WERI-Rb-1 (cell line): ENCODE measurements at regions not wholly inside any gene's neighbourhood (a gene's known extent, or its start where the extent isn't known, plus 50 kb on each side); places are given as distances from the start of the nearest gene placed in this dataset.
"Not testable (repeated sequence)": the region's sequence is repeated elsewhere in the genome, so short reads cannot be mapped to it uniquely, and the experiment has no call there.

Experiments
- DNase-seq: peaks from one replicate; pipeline ENCODE4 v3.0.0-alpha.2; 2020
- H3K27ac ChIP-seq: fragments of 250-450 bp; sonication (Bioruptor Pico); 2 replicates; pipeline ENCODE4 v1.5.1; 2020; ENCODE audit warnings: mild to moderate bottlenecking, moderate library complexity
- H3K27me3 ChIP-seq: fragments of 250-450 bp; sonication (Bioruptor Pico); 2 replicates; pipeline ENCODE4 v1.5.1; 2021; ENCODE audit warnings: mild to moderate bottlenecking, low read depth, moderate library complexity; ENCODE audit not compliant: insufficient read depth, severe bottlenecking
- H3K36me3 ChIP-seq: fragments of 250-450 bp; sonication (Bioruptor Pico); 2 replicates; pipeline ENCODE4 v1.5.1; 2020; ENCODE audit warnings: mild to moderate bottlenecking, moderate library complexity
- H3K4me3 ChIP-seq: 2 replicates; pipeline ENCODE4 v1.5.1; 2011; ENCODE audit warnings: low read depth, mild to moderate bottlenecking, control low read depth, low read length
- H3K9me3 ChIP-seq: fragments of 250-450 bp; sonication (Bioruptor Pico); 2 replicates; pipeline ENCODE4 v1.5.1; 2021; ENCODE audit warnings: mild to moderate bottlenecking, moderate library complexity; ENCODE audit not compliant: severe bottlenecking
- TF ChIP-seq, protein P1 (sequence below): IDR thresholded peaks from 2 replicates; pipeline ENCODE4 v1.5.1; 2011; ENCODE audit warnings: low read depth, mild to moderate bottlenecking, control low read depth, inconsistent platforms, low read length

DNA sequence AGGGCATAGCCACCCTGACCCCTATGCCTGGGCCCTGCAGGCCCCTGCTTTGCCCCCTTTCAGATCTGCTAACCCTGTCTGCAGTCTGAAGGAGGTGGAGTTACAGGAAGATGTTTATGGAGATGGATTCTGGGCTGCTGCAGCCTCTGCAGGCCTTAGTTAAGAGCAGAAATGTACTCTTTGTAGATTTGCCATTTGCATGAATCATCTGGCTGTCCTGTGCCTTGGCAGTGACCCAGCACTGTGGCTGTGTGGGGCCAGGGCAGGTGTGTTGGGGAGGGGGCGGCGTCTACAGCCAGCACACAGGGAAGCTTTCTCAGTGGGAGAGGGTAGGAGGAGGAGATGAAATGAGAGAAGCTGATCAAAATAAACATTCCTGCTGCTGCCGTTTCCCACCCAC lies 867.3 kb downstream of the PLA2G4A start:
- Histone ChIP-seq H3K27ac (no peak overlapping the region), H3K27me3 (no peaks in the 10 kb centered on the region), H3K4me3 (no peak overlapping the region), H3K9me3 (no peaks in the 10 kb centered on the region), H3K36me3 (no peaks in the 10 kb centered on the region)
- DNase-seq: no peak
- TF ChIP-seq, protein P1, sequence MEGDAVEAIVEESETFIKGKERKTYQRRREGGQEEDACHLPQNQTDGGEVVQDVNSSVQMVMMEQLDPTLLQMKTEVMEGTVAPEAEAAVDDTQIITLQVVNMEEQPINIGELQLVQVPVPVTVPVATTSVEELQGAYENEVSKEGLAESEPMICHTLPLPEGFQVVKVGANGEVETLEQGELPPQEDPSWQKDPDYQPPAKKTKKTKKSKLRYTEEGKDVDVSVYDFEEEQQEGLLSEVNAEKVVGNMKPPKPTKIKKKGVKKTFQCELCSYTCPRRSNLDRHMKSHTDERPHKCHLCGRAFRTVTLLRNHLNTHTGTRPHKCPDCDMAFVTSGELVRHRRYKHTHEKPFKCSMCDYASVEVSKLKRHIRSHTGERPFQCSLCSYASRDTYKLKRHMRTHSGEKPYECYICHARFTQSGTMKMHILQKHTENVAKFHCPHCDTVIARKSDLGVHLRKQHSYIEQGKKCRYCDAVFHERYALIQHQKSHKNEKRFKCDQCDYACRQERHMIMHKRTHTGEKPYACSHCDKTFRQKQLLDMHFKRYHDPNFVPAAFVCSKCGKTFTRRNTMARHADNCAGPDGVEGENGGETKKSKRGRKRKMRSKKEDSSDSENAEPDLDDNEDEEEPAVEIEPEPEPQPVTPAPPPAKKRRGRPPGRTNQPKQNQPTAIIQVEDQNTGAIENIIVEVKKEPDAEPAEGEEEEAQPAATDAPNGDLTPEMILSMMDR: no peak

DNA sequence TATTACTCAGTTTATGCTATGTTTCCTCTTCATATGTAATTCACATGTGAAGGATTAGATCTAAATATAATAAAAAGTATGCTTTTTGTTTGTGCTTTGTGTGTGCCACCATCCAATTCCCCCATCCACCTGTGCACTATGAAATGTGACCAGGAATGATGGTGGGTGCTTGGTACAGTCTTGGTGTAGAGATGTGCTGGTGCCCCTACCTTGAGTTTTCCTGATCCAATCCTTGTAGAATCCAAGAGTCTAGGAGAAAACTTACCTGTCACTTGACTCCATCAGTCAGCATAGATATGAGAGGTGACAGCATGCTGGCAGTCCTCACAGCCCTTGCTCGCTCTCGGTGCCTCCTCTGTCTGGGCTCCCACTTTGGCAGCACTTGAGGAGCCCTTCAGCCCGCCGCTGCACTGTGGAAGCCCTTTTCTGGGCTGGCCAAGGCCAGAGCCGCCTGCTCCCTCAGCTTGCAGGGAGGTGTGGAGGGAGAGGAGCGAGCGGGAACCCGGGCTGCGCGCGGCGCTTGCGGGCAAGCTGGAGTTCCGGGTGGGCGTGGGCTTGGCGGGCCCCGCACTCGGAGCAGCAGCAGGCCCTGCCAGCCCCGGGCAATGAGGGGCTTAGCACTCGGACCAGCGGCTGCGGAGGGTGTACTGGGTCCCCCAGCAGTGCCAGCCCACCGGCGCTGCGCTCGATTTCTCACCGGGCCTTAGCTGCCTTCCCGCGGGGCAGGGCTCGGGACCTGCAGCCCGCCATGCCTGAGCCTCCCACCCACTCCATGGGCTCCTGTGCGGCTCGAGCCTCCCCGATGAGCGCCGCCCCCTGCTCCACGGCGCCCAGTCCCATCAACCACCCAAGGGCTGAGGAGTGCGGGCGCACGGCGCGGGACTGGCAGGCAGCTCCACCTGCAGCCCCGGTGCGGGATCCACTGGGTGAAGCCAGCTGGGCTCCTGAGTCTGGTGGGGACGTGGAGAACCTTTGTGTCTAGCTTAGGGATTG lies 874.7 kb downstream of the PLA2G4A start:
- DNase-seq, H3K9me3 ChIP-seq, H3K27ac ChIP-seq, H3K36me3 ChIP-seq, H3K27me3 ChIP-seq, H3K4me3 ChIP-seq: not testable (repeated sequence)

DNA sequence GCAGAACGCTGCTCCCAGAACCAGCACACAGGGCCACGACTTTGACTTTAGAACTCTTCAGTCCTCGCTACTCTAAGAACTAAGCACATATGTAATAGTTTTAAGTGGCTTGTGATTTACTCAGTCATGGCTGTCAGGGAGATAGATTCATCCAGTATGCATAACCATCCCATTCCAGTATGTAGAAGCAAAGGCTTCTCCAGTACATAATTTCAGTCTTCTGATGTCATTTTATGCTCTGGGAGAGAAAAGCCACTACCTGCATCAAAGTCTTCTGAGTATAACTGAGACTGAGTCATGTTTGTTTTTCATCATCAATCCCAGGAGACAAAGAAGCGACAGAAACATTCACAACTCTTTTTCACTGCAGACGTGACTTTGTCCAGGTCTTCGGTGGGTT lies 885.7 kb downstream of the PLA2G4A start:
- DNase-seq: no peak
- no peak overlapping the region for H3K4me3 ChIP-seq
- H3K36me3 ChIP-seq: no peaks in the 10 kb centered on the region
- H3K9me3 ChIP-seq: no peaks in the 10 kb centered on the region
- H3K27ac ChIP-seq: no peak overlapping the region
- TF ChIP-seq, protein P1: no peak
- no peaks in the 10 kb centered on the region for H3K27me3 ChIP-seq

DNA sequence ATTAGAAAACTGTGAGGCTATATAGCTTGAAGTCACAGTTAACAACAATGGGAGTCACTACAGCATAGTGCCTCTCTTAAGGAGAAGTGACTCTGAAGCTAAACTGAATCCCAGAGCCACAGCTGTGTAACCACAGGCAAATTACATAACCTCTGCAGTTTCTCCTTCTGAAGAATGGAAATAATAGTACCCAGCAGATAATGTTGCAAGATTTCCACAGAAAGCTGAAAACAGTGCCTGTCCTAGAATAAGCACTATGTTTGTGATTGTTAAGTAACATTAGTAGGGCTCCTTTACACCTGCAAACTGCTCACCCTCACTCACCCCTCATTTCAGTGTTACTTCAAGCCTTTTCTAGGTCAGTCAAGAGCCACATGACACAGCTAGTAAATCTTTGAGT lies 886.7 kb downstream of the PLA2G4A start:
- no peak overlapping the region for H3K27ac ChIP-seq
- DNase-seq: no peak
- H3K36me3 ChIP-seq: no peaks in the 10 kb centered on the region
- H3K27me3 ChIP-seq: no peaks in the 10 kb centered on the region
- H3K4me3 ChIP-seq: no peak overlapping the region
- TF ChIP-seq, protein P1: no peak
- no peaks in the 10 kb centered on the region for H3K9me3 ChIP-seq

DNA sequence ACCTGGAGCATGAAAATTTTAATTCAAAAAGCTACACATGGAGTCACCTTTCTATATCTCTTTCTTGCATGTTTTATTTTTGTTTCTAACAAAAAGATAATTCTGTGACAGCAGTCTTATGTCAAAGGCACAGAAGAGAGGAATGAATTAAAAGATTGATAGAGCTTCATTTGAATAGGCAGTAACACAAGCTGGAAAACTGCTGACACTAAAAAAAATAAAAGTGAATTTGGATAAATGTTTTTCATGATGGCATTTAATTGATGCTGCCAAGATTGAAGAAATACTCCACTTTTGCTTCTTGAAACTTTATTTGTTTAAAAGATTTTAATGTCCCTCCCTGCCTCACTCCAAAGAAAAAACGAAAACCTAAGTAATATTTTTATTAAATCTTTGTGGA lies 887.4 kb downstream of the PLA2G4A start:
- H3K27me3 ChIP-seq: no peaks in the 10 kb centered on the region
- TF ChIP-seq, protein P1: no peak
- H3K36me3 ChIP-seq: no peaks in the 10 kb centered on the region
- H3K27ac ChIP-seq: no peak overlapping the region
- no peaks in the 10 kb centered on the region for H3K9me3 ChIP-seq
- DNase-seq: no peak
- no peak overlapping the region for H3K4me3 ChIP-seq

DNA sequence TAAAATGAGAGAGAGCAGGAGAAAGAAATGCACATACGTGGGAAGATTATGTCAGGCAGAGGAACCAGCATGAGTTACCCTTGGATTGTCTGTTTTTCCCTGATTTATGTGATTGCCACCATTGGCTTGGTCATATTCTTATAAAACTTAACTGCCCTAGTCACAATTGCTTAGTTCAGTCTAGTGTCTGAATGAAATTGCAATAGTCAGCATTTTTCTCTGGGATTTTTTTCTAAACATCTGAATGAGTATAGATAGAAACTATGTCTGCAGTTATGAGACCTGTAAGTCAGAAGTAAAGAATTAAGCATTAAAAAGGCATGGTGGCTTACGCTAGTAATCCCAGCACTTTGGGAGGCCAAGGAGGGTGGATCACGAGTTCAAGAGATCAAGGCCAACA lies 889.8 kb downstream of the PLA2G4A start:
- Histone ChIP-seq H3K4me3 (no peak overlapping the region), H3K36me3 (no peaks in the 10 kb centered on the region), H3K27me3 (no peaks in the 10 kb centered on the region), H3K9me3 (no peaks in the 10 kb centered on the region), H3K27ac (no peak overlapping the region)
- no peak for DNase-seq
- TF ChIP-seq, protein P1: no peak
